NCI-H146 (cell line): ENCODE measurements at regions not wholly inside any gene's neighbourhood (a gene's known extent, or its start where the extent isn't known, plus 50 kb on each side); places are given as distances from the start of the nearest gene placed in this dataset.
"Not testable (repeated sequence)": the region's sequence is repeated elsewhere in the genome, so short reads cannot be mapped to it uniquely, and the experiment has no call there.

Source experiments
- DNase-seq: peaks from one replicate; lab custom pipeline; 2025; lab: John Stamatoyannopoulos, UW

- DNase-seq: no peak
Measured at GRCh38 chr10:118915161-118915560, 114.4 kb upstream of the NANOS1 start.

- no peak for DNase-seq
Measured at GRCh38 chr10:118916777-118917176, 112.7 kb upstream of the NANOS1 start.

GRCh38 chr10:118917701-118918100 is 111.8 kb upstream of the NANOS1 start:
- DNase-seq: no peak

- no peak for DNase-seq
Measured at GRCh38 chr10:118918116-118918515, 111.4 kb upstream of the NANOS1 start.

- DNase-seq: no peak
Measured at GRCh38 chr10:118918587-118918986, 110.9 kb upstream of the NANOS1 start.

GRCh38 chr10:118920206-118920605 is 109.3 kb upstream of the NANOS1 start:
- DNase-seq: no peak

- no peak for DNase-seq
Measured at GRCh38 chr10:118922226-118922625, 107.3 kb upstream of the NANOS1 start.

GRCh38 chr10:118922972-118923371 is 106.5 kb upstream of the NANOS1 start:
- no peak for DNase-seq

GRCh38 chr10:118924493-118924892 is 105.0 kb upstream of the NANOS1 start:
- no peak for DNase-seq

- DNase-seq: no peak
Measured at GRCh38 chr10:118925404-118926071, 104.0 kb upstream of the NANOS1 start.

- no peak for DNase-seq
Measured at GRCh38 chr10:118926072-118926417, 103.5 kb upstream of the NANOS1 start.

- DNase-seq: no peak
Measured at GRCh38 chr10:118926441-118926840, 103.1 kb upstream of the NANOS1 start.

- no peak for DNase-seq
Measured at GRCh38 chr10:118926903-118927302, 102.6 kb upstream of the NANOS1 start.

- no peak for DNase-seq
Measured at GRCh38 chr10:118927321-118927720, 102.2 kb upstream of the NANOS1 start.

- no peak for DNase-seq
Measured at GRCh38 chr10:118930614-118931013, 98.9 kb upstream of the NANOS1 start.

GRCh38 chr10:118931436-118931835 is 98.1 kb upstream of the NANOS1 start:
- DNase-seq: no peak

- not testable (repeated sequence) for DNase-seq
Measured at GRCh38 chr10:118932154-118932553, 97.4 kb upstream of the NANOS1 start.

- DNase-seq: no peak
Measured at GRCh38 chr10:118937226-118937625, 92.3 kb upstream of the NANOS1 start.

GRCh38 chr10:118939211-118940007 is 90.1 kb upstream of the NANOS1 start:
- DNase-seq: no peak

GRCh38 chr10:118940386-118940785 is 89.1 kb upstream of the NANOS1 start:
- DNase-seq: no peak

GRCh38 chr10:118943253-118943652 is 86.3 kb upstream of the NANOS1 start:
- DNase-seq: no peak

GRCh38 chr10:118944959-118945633 is 84.4 kb upstream of the NANOS1 start:
- DNase-seq: no peak

- DNase-seq: no peak
Measured at GRCh38 chr10:118948786-118949185, 80.7 kb upstream of the NANOS1 start.
